GM12865 (cell line): ENCODE measurements at regions not wholly inside any gene's neighbourhood (a gene's known extent, or its start where the extent isn't known, plus 50 kb on each side); places are given as distances from the start of the nearest gene placed in this dataset.

Source experiments
- DNase-seq: peaks from one replicate; pipeline ENCODE4 v3.0.0; 2010; ENCODE audit warnings: low read depth
- H3K4me3 ChIP-seq: 2 replicates; pipeline ENCODE4 v1.5.1; 2011; ENCODE audit warnings: mild to moderate bottlenecking, low read depth, low read length, control low read depth
- CTCF ChIP-seq: IDR thresholded peaks from 2 replicates; pipeline ENCODE4 v1.5.1; 2011; ENCODE audit warnings: low read length, control low read depth, low read depth, inconsistent platforms; ENCODE audit not compliant: insufficient read depth; ENCODE audit errors: missing control alignments

DNA sequence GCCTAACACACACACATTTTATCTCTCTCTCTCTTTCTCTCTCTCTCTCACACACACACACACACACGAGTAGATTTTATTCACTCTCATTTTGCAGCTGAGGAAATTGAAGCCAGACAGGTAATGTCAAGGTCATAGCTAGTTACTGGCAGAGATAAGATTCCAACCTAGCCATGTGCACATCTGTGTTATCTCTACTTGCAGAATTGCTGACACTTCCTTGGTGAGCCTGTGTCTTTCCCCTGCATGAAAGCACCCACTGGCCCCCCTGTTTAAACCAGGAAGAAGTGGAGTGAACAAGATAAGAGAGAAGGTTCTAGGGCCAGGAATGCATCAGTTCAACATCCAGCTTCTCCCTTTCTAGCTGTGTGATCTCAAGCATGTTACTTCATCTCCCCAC, 423.7 kb downstream of the TXNL1 start:
- DNase-seq, result no peak
- no peak overlapping the region for H3K4me3 ChIP-seq
- no peak for TF ChIP-seq CTCF

DNA sequence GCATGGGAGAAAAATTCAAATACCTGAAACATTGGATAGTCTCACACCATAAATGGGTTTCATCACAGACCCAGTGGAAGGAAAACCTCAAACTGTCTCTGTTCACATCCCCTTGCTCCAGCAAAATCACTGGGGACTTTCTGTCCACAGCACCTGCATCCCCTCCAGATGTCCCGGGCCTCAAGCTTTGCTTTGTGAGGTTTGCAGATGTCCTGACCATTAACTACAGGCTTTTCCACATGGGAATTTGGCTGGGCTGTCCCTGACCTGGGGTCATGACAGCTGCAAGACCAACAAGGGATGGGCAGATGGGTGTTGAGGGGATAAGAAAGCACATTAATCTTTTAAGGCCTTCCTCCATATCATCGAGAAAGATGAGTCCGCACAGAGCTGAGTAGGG, 427.9 kb downstream of the TXNL1 start:
- DNase-seq, result no peak
- no peak for TF ChIP-seq CTCF
- no peak overlapping the region for H3K4me3 ChIP-seq

DNA sequence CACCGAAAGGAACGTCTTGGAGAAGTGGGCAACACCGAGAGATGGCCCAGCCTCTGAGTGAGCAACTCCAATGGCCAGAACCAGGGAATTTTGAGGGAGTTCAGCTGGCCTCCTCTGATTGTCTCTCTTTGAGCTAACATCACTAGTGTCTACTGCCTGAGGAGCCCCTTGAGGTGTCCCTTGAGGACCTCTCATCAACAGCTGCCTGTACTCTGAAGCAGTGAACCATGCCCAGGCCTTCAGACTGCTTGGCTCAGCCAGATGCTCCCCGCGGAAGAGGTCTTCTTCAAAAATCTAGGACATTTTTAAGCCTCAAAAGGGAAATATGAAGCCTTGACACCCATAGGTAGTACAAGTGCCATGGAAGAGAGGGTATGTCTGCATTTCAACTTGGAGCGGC, 430.4 kb downstream of the TXNL1 start:
- DNase-seq, result no peak
- no peak for TF ChIP-seq CTCF
- H3K4me3 ChIP-seq, result no peak overlapping the region

GRCh38 chr18:56204052-56204451, 434.3 kb downstream of the TXNL1 start:
- no peak for DNase-seq
- TF ChIP-seq CTCF, result no peak
- no peak overlapping the region for H3K4me3 ChIP-seq

GRCh38 chr18:56202678-56203077, 435.7 kb downstream of the TXNL1 start:
- no peak overlapping the region for H3K4me3 ChIP-seq
- no peak for TF ChIP-seq CTCF
- DNase-seq, result no peak

- DNase-seq, result no peak
- TF ChIP-seq CTCF, result no peak
- H3K4me3 ChIP-seq, result no peak overlapping the region
Measured at GRCh38 chr18:56200381-56200911, 437.9 kb downstream of the TXNL1 start.

GRCh38 chr18:56199580-56200330, 438.6 kb downstream of the TXNL1 start:
- no peak for DNase-seq
- no peak overlapping the region for H3K4me3 ChIP-seq
- TF ChIP-seq CTCF, result no peak
